GM13976 (cell line): ENCODE measurements at regions not wholly inside any gene's neighbourhood (a gene's known extent, or its start where the extent isn't known, plus 50 kb on each side); places are given as distances from the start of the nearest gene placed in this dataset.

Experiments
- DNase-seq: peaks from one replicate; pipeline ENCODE4 v3.0.0; 2012; ENCODE audit warnings: low spot score
- in situ Hi-C: fragments of 300-500 bp; cut with MboI; formaldehyde crosslinking; loops from one replicate; pipeline ENCODE4 v1.12.0; 2022; ENCODE audit warnings: low sequenced_read_pairs, mixed read lengths, inconsistent platforms; ENCODE audit not compliant: unreplicated experiment
- TF ChIP-seq, protein P1 (sequence below): IDR thresholded peaks from 2 replicates; pipeline ENCODE4 v1.5.1; 2012; ENCODE audit warnings: borderline replicate concordance, mild to moderate bottlenecking; ENCODE audit not compliant: insufficient read depth; ENCODE audit errors: extremely low read depth, missing control alignments, control extremely low read depth

- no peak for DNase-seq
- TF ChIP-seq, protein P1, sequence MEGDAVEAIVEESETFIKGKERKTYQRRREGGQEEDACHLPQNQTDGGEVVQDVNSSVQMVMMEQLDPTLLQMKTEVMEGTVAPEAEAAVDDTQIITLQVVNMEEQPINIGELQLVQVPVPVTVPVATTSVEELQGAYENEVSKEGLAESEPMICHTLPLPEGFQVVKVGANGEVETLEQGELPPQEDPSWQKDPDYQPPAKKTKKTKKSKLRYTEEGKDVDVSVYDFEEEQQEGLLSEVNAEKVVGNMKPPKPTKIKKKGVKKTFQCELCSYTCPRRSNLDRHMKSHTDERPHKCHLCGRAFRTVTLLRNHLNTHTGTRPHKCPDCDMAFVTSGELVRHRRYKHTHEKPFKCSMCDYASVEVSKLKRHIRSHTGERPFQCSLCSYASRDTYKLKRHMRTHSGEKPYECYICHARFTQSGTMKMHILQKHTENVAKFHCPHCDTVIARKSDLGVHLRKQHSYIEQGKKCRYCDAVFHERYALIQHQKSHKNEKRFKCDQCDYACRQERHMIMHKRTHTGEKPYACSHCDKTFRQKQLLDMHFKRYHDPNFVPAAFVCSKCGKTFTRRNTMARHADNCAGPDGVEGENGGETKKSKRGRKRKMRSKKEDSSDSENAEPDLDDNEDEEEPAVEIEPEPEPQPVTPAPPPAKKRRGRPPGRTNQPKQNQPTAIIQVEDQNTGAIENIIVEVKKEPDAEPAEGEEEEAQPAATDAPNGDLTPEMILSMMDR: no peak
- in situ Hi-C loops: no loop called here
Observed at GRCh38 chr13:34720618-34721017, 221.5 kb upstream of the NBEA start.

DNA sequence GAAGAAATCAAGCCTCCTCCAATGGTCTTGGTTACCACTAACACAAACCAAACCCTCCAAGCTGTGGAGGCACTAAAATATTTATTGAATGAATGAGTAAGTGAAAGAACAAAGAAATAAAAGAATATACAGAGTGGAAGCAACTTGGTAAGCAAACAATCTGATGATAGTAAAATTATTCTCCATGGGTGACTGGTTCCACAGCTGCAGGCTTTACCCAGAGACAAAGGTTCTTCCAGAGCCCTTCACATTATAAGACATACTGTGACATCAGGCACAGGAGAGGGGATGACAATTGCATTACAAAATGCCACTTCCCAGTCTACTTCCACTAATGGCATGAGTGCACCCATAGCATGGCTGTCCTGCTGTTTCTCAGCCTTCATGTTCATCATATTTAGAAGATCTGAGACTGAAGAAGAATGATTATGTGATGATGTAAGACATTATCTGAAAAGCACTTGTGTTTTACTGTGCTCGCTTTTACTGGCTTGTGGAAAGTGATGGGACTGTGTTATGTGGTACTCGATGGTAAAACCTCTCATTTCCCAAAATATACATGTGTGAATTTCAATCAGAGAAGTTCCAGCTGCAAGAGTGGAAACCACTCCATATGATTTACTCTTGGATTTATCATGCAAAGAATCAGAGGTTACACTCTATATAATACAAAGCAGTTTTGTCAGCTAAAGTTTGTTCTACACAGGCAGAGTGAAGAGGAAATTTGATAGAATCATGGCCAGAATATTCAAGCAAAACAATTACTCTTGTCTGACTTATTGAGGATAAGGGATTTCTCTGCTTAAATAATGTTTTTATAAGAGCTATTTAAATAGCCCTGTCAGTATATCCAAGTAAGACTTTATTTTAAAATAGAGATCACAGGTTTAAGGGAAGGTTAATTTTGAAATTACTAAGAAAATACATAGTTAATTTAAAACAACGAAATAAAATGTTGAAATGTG, 220.2 kb upstream of the NBEA start:
- no peak for DNase-seq
- in situ Hi-C loops: no loop called here
- TF ChIP-seq, protein P1: no peak

DNA sequence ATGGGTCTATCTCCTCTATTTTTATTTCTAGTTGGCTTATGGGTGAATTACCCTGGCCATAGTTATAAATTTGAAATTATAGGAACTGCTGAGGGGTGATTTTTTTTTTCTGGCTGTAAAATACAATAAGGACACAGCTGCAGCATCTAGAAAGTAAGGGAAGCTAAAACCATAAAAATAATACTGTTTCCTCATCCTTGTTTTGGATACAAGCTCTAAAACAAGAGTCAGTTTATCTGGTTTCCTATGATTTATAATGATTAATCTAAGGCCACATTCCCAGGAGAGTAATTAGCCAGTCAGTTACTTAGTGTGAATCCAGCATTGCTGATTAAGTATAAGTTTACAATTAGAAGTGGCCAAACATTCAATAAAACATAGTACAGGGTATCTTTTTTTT, 219.1 kb upstream of the NBEA start:
- in situ Hi-C loops: no loop called here
- no peak for DNase-seq
- TF ChIP-seq, protein P1: no peak

GRCh38 chr13:34730961-34731360, 211.1 kb upstream of the NBEA start:
- TF ChIP-seq, protein P1: no peak
- DNase-seq: no peak
- in situ Hi-C loops: no loop called here

DNA sequence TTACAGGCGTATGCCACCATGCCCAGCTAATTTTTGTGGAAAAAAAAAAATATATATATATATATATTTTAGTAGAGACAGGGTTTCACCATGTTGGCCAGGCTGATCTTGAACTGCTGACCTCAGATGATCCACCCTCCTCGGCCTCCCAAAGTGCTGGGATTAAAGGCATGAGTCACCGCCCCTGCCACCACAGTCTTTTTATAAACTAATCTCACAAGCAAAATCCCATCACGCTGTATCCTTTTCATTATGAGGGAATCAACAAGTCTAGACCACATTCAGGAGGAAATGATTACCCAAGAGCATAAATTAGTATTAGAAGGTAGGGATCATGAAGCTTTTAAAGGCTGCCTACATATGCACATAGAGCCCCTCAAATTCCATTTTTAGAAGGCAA, 210.6 kb upstream of the NBEA start:
- TF ChIP-seq, protein P1: no peak
- DNase-seq: no peak
- in situ Hi-C loops: no loop called here

DNA sequence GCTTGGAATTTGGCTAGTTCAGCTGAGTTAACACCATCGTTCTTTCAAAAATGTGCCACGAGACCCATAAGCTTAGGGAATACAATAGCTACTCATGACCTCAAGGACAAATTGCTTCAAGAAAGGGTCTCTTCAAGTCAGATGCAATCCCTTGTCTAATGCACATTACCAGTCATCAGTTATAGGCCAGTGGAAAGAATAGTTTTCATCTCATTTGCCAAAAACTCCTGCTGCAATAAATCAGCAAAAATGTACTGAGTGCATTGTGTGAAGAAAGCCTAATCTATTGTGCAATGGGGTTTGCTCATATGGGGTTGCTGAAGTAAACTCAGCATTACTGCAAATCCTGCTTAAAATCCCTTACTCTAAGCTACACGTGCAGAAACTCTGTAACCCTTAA, 208.3 kb upstream of the NBEA start:
- TF ChIP-seq, protein P1: no peak
- in situ Hi-C loops: no loop called here
- DNase-seq: no peak

- DNase-seq: no peak
- TF ChIP-seq, protein P1: no peak
- in situ Hi-C loops: no loop called here
Observed at GRCh38 chr13:34734932-34735331, 207.1 kb upstream of the NBEA start.
